HG02870 (cell line): ENCODE measurements at regions not wholly inside any gene's neighbourhood (a gene's known extent, or its start where the extent isn't known, plus 50 kb on each side); places are given as distances from the start of the nearest gene placed in this dataset.
"Not testable (repeated sequence)": the region's sequence is repeated elsewhere in the genome, so short reads cannot be mapped to it uniquely, and the experiment has no call there.

Source experiments
- ATAC-seq: cut with Tn5 transposase; IDR thresholded peaks from one replicate; pipeline ENCODE4 v1.9.1; 2021; ENCODE audit warnings: mild to moderate bottlenecking, moderate library complexity; ENCODE audit not compliant: unreplicated experiment

DNA sequence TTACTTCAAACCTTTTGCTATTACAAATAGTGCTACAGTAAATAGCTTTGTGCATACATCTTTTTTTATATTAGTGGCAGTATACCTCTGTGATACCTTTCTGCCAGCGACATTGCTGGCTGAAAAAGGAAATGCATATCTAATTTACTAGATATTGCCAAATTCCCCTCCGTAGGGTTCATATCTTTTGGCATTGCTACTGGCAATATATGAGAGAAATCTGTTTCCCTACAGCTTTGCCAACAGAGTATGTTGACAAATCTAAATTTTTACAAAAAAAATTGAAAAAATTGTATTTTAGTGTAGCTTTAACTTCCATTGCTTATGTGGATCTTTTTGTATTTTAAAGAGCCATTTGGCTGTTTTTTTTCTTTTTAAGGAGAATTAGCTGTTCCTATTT lies 426.7 kb downstream of the TRIB2 start:
- ATAC-seq: no peak

DNA sequence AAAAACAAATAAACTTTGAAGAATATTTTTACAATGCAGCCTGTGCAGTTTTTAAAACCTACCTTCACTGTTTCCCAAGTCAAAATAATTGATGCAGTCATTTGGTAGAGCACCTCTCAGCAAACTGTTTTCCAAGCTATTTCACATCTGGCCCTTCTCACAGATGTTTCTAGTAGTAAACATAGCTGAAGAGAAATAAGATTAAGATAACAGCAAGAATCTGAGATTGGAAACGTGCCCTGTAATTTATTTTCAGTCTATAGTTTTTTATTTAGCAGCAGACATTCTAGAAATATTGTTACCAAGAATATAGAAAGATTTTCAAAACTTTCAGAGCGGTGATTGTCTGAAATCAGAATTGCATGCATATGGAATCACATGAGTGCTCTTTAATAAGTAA lies 440.2 kb downstream of the TRIB2 start:
- no peak for ATAC-seq

DNA sequence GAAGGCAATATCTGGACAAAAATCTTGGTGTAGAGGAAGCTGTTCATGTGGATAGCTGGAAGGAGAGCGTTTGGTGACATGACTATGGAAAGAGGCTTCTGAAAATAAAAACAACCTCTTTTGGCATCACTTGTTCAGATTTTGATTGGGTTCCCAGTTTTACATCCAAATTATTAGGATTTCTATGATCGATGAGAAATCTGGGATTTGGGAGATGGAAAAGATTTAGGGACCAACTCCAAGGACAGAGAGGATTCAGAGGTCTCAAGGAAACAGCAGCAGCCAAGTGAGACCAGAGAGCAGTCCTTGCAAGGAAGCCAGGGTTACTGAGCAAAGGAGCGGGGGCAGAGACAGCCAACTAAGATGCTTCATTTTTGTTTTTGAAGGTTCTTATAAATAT lies 441.7 kb downstream of the TRIB2 start:
- ATAC-seq: no peak

DNA sequence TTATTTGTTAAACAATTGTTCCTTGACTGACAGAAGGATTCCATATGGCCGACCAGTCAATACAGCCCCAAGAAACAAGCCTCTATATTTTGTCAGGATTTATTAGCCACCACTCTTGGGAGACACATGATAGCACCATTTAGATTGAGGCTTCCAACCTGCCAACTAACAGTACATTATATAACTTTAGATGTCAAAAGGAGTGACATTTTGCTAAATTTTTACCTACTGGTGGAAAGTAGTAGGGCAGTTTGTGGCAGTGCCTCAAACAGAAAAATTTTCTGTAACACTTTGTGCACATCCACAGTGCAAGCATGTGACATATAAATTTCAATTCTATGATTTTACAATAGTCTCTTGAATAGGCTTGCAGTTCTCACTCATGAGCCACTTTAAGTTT lies 464.0 kb downstream of the TRIB2 start:
- ATAC-seq: no peak

DNA sequence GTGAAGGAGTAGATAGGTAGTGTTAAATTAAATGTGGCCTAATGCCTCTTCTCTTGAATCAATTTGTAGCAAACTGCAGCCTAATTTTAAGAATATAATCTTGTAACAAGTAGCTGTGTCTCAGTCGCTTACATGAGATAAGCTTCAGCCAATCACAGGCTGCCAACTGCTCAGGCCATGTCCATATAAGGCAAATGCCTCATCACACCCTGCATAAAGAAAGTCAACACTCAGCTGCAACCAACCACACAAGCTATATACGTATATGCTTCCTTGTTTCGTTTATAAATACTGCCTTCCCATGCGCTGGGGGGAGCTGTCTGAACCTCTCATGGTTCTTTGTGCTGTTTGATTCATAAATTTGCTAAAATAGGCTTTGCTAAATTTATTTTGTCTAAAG lies 476.3 kb downstream of the TRIB2 start:
- ATAC-seq: peak; percentile 85

DNA sequence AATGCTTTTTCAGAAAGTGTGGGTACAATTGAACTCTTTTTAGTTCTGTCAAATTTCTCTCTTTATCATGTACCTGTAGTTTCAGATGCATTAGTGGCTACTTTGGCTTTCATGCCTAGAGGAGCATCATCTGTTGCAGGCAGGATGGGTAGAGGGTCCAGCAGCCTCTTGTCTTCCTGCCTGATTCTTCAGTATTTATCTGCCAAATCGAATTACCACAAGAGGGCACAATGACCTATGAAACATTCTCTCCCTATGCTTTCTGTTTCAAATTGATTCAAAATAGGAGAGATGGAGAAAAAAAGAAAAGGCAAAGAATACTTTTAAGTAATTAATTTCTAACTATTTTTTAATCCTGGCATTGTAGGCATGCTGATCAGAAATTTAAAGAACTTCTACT lies 477.2 kb downstream of the TRIB2 start:
- ATAC-seq: peak; percentile 57

DNA sequence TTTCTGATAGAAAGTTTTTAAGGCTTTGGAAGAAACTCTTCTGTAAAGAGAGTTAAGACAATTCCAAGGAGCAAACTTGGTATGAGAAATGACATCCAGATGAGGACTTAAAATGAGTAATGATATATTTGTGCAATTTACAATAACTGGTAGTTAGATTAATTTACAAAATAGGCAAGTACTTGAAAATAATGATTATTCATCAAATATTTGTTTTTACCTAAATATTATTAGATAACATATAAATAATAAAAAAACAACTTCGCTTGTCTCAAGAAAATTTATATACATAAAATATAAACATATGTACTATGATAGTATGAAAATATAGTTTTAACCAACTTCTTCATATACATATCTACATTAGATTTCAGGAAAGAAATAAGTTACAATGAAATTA lies 478.5 kb downstream of the TRIB2 start:
- no peak for ATAC-seq

DNA sequence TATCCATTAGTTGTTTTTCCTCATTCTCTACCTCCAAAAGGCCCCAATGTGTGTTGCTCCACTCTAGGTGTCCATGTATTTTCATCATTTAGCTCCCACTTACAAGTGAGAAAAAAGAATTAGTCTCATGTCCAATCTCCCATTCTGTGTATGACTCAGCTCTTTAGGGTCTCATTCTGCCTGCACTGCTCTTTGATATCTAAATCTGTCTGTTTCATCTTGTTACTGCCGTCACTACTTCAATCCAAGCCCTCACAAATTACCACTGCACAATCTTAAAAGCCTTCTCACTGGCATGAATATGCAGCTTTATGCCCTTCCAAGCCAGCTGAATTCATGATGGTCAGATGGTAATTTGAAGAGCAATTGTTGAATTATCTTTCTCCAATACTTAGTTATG lies 480.5 kb downstream of the TRIB2 start:
- no peak for ATAC-seq

DNA sequence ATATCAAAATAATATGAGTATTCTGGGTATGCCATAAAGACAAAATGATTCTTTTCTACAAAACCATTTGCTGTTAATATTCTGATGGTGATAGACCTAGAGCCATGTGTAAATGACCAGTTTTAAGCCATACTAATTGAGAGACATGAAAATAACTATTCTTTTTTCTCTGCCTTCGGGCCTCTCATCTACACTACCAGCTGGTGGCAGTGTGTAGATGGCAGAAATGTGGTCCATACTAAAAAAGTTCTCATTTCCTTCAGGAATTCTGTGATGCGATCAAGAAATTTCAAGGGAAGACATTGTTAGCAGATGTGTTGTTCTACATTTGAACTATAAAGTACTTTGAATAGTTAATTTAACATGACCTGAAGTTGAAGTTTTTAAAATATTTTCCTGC lies 485.2 kb downstream of the TRIB2 start:
- no peak for ATAC-seq

DNA sequence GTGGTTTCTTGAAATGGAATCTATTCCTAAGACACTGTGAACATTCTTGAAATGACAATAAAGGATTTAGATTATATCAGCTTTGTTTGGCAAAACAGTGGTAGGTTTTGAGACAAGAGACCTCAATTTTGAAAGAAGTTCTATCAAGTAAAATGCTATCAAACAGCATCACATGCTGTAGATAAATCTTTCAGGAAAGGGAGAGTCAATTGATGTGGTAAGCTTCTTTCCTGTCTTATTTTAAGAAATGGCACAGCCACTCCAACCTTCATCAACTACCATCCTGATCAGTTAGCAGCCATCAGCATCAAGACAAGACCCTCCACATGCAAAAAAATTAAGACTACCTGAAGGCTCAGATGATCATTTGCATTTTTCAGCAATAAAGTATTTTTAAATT lies 495.4 kb downstream of the TRIB2 start:
- ATAC-seq: no peak

DNA sequence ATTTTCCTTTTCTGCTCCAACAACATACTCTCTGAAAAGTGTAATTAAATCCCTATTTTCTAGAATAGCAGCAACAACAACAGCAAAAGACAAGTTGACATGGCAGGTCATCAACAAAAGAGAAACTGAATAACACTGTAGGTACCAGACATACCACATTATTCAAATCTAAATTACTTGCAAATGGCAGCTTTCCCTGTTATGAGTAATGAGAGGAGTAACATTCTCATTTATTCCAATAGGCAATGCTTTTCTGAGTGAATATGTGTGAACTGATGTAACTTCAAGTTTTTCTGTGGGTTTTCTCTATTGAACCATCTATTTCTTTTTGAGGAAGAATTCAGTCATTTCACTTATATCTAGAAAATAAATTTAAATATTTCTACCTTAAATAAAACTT lies 501.5 kb downstream of the TRIB2 start:
- ATAC-seq: no peak

DNA sequence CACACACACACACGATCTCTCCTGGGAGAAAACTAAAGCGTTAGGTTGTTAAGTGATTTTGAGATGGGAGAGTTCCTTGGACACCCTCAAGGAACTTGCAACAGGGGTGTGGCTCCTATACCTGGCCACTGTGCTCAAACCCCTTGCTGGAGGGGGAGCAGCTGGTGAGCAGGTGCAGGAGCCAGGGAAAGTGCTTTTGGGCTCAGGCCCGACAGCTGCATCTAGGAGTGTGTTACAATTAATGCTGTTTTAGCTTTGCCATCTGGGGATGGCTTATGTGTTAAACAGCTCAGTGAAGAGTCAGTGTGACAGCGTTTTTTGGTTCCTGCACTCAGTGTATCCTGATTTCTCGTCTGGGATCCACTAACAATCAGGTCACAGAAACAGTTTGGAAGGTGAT lies 510.8 kb downstream of the TRIB2 start:
- ATAC-seq: no peak

DNA sequence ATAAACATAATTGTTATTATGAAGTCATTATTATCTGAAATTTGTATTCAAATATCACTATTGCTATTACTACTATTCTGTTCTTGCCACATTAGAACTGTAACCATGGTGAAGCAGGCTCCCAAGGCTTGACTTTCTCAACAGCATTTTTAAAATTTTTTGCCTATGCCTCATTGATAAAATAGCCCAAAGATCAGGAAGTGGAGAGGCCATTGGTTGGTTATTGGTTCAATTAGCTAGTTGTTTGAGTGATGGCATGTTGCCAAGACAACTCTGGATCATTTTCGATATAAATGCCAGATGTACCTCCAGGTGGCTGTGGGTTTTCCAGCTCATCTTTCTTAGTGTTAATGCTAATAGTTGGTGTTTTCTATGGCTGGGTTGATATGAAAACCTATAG lies 513.5 kb downstream of the TRIB2 start:
- ATAC-seq: no peak

DNA sequence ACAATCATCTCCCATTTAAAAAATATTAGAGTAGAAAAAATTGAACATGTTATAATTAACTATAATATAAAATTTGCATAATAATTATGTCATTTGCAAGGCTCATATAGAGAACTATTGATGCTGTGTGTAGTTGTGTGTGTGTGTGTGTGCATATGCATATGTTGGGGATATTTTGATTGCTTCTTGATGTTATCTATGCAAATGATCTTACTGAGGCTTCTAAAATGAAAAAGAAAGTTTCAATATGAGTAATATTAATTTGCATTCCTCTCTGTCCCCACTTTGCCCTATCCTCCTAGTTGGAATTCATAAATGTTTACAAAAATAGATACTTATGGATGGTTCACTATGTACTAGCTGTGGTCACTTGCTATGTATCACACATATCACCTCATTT lies 523.3 kb downstream of the TRIB2 start:
- ATAC-seq: no peak

DNA sequence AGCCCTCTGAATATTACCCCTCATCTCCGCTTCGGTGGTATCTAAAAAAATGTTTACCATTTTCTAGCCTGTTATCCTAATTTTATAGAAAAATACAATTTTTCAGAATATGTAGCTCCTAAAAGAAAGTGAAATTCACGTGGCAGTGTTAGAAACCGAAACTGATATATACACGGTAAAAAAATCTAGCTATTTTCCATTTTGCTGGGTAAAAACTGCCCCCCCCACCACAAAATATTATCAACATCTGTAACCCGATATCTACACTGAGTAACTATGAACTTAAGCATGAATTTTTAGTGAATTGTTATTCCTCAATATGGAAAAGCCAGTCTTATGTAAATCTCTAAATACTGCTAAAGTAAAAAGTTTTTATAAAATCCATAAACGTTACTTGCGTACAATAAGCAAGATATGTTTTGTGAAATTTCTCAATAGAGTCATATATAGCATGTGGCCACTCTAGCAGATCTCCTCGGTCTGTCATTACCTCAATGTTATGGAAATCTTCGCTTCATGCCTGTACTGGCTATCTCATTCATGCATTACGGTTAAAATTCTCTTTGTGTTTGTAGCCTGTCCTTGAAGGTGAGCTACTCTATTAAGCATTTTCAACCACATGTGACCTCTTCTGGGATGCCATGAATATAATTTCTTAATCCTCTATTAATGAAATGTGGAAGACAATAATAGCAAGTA lies 524.2 kb downstream of the TRIB2 start:
- ATAC-seq: peak; percentile 61

DNA sequence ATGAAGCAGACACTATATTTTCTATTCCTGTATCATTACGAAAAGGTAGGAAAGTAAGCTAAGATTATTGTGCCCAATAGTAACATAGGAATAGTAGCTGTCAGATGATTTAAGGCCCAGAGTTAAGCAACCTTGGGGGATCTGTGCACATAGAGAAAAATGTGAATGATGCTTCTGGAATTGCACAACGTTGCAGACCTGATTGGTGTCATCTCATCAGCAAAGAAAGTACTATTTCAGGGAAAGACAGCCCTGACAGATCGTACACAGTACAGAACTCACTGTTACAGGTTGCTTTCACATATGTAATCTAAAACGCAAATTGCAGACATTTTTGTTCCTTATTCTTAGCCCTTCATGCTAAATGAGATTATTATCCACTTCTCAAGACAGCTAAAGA lies 535.9 kb downstream of the TRIB2 start:
- ATAC-seq: no peak

DNA sequence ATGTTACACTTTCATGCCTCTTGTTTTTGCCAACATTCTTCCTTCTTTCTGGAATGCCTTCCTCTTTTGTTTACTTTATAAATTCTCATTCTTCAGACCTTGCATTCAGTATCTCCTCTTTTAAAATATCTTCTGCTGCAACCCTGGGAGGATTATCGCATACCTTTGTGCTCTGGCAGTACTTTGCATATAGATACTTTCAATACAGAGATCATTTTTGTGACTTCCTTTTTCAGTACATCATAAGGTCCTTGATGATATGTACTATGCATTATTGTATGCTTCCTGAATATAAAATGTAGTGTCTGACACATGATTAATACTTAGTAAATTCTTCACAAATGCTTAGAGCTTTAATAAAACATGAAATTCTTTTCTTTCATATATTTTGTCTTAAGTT lies 538.7 kb downstream of the TRIB2 start:
- no peak for ATAC-seq

DNA sequence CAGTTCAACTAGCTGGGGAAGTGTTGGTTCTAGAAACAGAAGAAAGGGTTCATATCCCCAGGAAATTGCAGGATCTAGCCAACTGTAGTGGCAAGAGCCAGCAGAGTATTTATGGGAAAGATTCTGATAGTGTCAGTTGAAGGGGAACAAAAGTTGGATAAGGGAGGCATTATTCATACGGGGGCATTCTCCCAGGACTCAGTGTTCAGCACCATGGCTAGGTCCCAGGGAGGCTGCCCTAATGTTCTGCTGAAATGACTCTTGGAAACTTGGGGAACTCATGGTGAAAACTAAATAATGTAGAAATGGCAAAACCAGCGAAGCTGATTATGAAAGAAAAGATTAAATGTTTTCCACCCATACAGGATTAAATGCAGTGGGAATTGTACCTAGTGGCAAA lies 543.7 kb downstream of the TRIB2 start:
- no peak for ATAC-seq

DNA sequence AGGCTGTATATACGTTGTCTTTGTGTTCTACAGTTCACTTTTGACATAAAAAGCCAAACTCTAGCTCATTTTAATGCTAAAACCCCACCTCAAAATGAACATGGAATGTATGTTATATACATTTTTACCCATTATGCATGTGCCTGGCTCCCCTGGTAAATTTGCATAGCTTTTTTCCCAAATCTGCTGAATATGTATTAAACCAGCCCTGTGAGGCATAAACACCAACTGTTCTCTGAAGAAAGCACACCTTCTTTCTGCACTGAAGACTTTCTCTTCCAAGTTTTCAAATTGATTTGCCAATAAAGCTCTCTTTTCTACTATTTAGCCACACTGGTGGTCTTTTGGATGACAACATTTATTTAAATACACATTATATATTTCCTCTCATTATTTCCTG lies 549.4 kb downstream of the TRIB2 start:
- no peak for ATAC-seq

DNA sequence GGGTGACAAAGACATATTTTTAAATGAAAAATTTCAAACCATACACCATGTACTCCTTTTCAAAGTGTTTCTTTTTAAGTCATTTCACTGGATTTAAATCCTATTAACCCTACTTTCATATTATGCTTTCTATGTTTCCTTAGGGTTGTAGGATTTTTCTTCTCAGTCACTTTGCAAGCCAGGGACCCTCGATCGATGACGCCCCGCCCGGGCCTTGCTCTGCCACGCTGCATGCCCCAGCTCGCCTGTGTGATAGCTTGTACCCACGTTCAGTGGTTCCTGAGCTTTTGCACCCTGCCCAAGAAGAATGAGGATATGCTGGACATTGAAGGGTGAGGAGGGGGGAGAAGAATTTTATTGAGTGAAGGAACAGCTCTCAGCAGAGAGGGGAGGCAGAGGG lies 568.0 kb downstream of the TRIB2 start:
- no peak for ATAC-seq

DNA sequence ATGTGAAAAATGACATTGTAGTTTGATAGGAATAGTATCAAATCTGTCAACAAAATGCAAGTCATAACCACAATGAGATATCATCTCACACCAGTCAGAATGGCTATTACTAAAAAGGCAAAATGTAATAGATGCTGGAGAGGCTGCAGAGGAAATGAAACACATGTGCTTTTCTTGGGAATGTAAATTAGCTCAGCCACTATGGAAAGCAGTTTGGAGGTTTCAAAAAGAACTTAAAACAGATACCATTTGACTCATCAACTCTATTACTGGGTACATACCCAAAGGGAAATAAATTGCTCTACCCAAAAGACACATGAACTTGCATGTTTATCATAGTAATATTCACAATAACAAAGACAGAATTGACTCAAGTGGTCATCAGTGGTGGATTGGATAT lies 572.6 kb downstream of the TRIB2 start:
- ATAC-seq: peak; percentile 40

DNA sequence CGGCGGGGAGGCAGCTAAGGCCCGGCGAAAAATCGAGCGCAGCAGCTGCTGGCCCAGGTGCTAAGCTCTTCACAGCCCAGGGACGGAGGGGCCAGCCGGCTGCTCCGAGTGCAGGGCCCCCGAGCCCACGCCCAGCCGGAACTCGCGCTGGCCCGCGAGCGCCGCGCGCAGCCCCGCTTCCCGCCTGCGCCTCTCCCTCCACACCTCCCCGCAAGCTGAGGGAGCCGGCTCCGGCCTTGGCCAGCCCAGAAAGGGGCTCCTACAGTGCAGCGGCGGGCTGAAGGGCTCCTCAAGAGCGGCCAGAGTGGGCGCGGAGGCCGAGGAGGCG lies 591.7 kb downstream of the TRIB2 start:
- ATAC-seq: not testable (repeated sequence)

DNA sequence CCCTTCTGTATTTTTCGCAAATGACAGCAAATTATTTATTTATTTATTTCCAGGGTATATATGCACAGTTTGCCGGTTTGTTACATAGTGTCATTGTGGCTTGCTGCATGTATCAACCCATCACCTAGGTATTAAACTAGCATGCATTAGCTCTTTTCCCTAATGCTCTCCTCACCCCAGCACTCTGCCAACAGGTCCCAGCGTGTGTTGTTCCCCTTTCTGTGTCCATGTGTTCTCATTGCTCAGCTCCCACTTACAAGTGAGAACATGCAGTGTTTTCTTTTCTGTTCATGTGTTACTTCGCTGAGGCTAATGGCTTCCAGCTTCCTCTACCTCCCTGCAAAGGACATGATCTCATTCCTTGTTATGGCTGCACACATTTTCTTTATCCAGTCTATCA lies 592.3 kb downstream of the TRIB2 start:
- no peak for ATAC-seq

DNA sequence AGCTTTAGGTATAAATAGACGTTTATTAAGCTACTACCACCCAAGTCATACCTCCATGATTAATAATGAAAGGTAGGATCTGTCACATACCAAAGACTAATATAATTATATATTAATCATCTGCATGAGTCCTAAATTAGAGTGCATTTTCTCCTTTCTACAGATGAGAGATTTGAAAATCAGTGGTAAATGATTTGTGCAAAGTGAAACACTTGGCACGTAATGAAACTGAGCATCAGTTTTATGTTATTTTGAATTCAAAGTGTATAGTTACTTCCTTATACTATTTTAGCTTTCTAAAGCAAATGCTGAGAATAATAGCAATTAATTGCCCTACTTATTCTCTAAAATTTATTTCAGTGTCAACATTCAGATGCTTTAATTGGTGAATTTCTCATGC lies 615.3 kb downstream of the TRIB2 start:
- no peak for ATAC-seq
